Renal cortex interstitium (tissue), 11 donors: ENCODE measurements at regions not wholly inside any gene's neighbourhood (a gene's known extent, or its start where the extent isn't known, plus 50 kb on each side); places are given as distances from the start of the nearest gene placed in this dataset.
A peak's percentile ranks its signal among the peaks of the same experiment; 100 is the strongest.
"Not testable (repeated sequence)": the region's sequence is repeated elsewhere in the genome, so short reads cannot be mapped to it uniquely, and the experiment has no call there.

Experiments used
- DNase-seq, 11 donors: peaks; one replicate each; pipeline ENCODE4 v3.0.0-alpha.2; 2013; ENCODE audit warnings: low read depth in 9 of 11, low spot score in 4 of 11; ENCODE audit errors: extremely low read depth in 1 of 11

GRCh38 chr1:14149431-14149830, 449.1 kb upstream of the KAZN start:
- DNase-seq = peak in 1 of 11 donors; percentile 8

GRCh38 chr1:14156543-14156942, 441.9 kb upstream of the KAZN start:
- no peak for DNase-seq

GRCh38 chr1:14160781-14161180, 437.7 kb upstream of the KAZN start:
- no peak for DNase-seq

- DNase-seq = no peak
Measured at GRCh38 chr1:14163246-14163645, 435.2 kb upstream of the KAZN start.

GRCh38 chr1:14165371-14165801, 433.1 kb upstream of the KAZN start:
- no peak for DNase-seq

- DNase-seq = no peak
Measured at GRCh38 chr1:14167884-14168283, 430.6 kb upstream of the KAZN start.

GRCh38 chr1:14168326-14169063, 430.0 kb upstream of the KAZN start:
- DNase-seq = no peak

- DNase-seq = no peak
Measured at GRCh38 chr1:14173598-14173997, 424.9 kb upstream of the KAZN start.

GRCh38 chr1:14177866-14178265, 420.6 kb upstream of the KAZN start:
- DNase-seq = not testable (repeated sequence)

GRCh38 chr1:14180738-14181137, 417.7 kb upstream of the KAZN start:
- DNase-seq = no peak

GRCh38 chr1:14181191-14181795, 417.2 kb upstream of the KAZN start:
- DNase-seq = no peak

- DNase-seq = no peak
Measured at GRCh38 chr1:14182856-14183255, 415.6 kb upstream of the KAZN start.

GRCh38 chr1:14183329-14183728, 415.2 kb upstream of the KAZN start:
- DNase-seq = no peak

GRCh38 chr1:14184454-14184853, 414.0 kb upstream of the KAZN start:
- DNase-seq = no peak

GRCh38 chr1:14189381-14189780, 409.1 kb upstream of the KAZN start:
- DNase-seq = no peak

GRCh38 chr1:14190508-14190907, 408.0 kb upstream of the KAZN start:
- DNase-seq = no peak

- DNase-seq = no peak
Measured at GRCh38 chr1:14194511-14194910, 404.0 kb upstream of the KAZN start.

GRCh38 chr1:14205066-14205465, 393.4 kb upstream of the KAZN start:
- DNase-seq = no peak

- DNase-seq = no peak
Measured at GRCh38 chr1:14215151-14215550, 383.3 kb upstream of the KAZN start.

GRCh38 chr1:14217384-14217783, 381.1 kb upstream of the KAZN start:
- no peak for DNase-seq

GRCh38 chr1:14220324-14220723, 378.2 kb upstream of the KAZN start:
- no peak for DNase-seq
